Forelimb muscle (tissue), 1 donor: ENCODE measurements at regions not wholly inside any gene's neighbourhood (a gene's known extent, or its start where the extent isn't known, plus 50 kb on each side); places are given as distances from the start of the nearest gene placed in this dataset.

Experiments used
- DNase-seq: peaks from one replicate; pipeline ENCODE4 v3.0.0-alpha.2; 2013; ENCODE audit warnings: low read depth

DNA sequence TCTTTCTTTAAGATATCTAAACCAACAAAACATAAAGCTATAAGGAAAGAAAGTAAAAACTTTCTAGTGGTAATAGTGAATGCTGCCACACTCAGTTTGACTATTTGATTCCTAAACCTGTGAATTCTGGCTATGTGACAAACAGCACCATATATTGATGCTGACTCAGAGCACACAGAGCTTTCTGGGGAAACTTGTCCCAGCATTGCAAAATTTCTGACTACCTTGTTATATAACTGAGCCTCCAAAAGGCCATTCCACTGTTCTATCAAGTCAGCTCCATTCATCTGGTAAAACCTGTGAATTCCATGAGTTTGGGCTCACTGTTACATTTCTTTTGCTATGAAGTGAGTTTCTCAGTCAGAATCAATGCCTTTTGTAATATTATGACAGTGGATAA, 1229.7 kb downstream of the PCDH18 start:
- no peak for DNase-seq

GRCh38 chr4:136301749-136302495, 1230.4 kb downstream of the PCDH18 start:
- DNase-seq, result no peak

DNA sequence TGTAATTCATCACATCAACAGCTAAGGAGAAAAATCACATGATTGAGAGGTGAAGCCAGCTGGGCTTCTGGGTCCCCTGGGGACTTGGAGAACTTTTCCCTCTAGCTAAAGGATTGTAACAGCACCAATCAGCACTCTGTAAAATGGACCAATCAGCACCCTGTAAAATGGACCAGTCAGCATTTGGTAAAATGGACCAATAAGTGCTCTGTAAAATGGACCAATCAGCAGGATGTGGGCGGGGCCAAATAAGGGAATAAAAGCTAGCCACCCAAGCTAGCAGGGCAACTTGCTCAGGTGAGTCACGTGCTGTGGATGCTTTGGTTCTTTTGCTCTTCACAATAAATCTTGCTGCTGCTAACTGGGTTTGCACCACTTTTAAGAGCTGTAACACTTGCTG, 1248.3 kb downstream of the PCDH18 start:
- no peak for DNase-seq

DNA sequence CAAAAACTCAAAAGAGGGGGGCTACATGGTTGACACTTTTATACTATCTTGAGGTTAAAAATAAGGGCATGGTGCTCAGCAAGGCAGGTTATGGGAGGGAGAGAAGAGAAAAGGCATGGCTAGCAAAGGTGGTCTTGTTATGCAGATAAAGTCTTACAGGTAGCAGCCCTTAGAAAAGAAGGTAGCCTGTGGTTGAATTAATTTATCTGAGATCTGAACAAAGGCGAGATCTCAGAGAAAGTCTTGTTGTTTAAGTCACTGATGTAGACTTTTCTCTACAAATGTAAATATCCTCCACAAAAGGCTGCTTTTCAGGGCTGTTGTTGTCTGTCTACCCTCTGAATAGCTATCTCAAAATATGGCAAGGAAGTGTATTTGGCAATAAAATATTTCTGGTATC, 1250.4 kb downstream of the PCDH18 start:
- DNase-seq, result no peak

DNA sequence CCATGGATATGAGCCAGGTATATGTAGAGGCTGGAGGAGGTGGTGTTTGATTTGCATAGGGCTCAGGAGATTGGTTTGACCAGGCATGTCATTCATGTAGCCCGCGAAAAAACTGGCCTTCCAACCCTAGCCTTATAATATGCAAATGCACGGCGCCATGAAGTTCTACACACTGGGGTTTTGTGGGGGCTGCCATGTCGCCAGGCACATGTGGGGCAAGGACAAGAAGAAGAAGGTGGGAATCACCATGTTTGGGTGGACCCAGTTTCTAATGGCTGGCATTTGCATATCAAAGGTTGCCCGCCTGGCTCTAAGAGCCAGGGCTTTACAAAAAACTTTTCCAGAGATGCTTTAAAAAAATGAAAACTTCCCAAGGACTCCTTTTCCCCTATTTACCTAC, 1251.0 kb downstream of the PCDH18 start:
- no peak for DNase-seq

DNA sequence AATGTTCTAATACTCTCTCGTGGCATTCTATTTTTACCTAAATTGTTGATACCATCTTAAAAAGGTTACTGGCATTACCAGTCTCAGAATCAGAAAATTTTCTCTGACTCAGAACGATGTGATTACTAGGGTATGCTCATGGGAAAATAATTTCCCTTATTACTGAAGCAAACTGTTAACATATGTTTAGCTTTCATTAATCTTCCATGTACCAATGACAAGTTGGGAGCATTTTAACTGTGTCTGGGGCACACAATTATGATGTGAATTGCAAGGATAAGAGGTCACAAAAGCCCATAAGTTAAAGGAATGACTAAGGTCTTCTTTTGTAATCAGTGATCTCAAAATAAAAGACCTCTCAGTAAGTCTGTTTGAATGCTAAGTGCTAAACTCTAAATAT, 1254.6 kb downstream of the PCDH18 start:
- no peak for DNase-seq

DNA sequence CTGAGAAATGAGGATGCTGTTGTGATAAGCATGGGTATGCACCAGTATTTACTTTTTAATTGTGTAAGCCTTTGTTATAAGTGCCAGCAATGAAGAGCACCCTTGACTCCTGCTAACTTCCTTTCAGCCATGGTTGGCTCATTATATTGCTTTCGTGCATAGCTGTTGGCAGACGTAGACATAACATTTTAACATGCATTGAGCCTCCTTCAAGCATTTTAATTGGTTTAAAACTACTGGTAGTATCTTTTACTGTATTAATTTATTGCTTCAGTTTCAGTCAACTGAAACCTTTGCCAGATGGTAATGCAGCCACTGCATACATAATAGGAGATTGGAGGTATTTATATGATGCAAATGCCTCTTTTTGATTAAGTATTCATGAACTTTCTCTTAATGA, 1285.4 kb downstream of the PCDH18 start:
- no peak for DNase-seq

GRCh38 chr4:136241221-136241986, 1290.9 kb downstream of the PCDH18 start:
- no peak for DNase-seq

GRCh38 chr4:136227315-136227714, 1305.0 kb downstream of the PCDH18 start:
- DNase-seq, result no peak

- no peak for DNase-seq
Measured at GRCh38 chr4:136219592-136220125, 1312.6 kb downstream of the PCDH18 start.

DNA sequence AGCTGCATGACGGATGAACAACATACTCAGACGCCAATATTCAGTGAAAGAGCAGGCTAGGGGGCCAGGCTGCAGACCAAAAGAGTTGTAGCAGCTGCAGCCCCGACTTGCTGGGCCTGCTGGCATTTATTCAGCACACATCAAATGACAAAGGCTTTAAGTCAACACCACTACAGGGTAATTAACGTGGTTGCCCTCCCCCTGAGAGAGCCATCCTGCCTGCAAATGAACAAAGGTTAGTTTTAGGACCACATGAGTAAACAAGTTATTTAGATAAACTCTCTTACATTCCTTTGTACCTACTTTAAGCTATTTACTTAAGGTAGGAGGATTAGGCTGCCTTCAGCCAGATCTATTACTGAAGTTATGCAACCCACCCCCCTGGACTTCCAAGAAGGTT, 1329.1 kb downstream of the PCDH18 start:
- no peak for DNase-seq

- no peak for DNase-seq
Measured at GRCh38 chr4:136198358-136198757, 1333.9 kb downstream of the PCDH18 start.

DNA sequence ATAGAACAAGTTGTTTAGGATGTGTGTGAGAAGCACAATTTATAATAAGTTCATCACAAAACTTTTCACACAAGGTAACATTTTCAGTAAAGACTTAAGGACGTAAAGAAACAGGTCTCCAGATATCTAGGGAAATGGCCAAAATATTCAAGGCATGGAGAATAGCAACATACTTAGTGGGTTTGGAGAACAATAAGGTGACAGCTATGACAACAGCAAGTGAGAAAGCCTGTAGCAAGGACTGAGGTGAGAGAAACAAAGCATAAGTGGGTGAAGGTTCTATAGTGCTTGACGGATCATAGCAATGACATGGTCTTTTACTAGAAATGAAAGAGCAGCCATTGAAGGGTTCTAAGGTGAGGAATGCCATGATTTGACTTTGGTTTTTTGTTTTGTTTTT, 1337.3 kb downstream of the PCDH18 start:
- DNase-seq, result no peak

GRCh38 chr4:136186650-136187049, 1345.6 kb downstream of the PCDH18 start:
- no peak for DNase-seq

DNA sequence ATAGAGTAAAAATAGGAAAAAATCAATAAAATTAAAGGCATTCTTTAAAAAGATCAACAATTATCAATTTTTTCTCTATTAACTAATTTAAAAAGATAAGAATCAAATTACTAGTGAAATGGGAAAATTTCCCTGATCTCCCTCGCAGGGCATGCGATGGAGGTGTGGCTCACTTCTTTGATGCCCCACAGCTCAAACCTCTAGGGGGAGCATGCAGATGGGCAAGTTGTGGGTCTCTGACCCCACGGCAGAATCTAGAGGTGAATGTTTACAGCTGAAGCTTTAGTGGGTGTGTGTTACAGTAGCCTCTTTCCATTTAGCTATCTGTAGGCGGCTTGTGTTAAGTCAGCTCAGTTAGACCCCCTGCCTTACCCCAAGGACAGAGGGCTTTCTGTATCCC, 1348.8 kb downstream of the PCDH18 start:
- no peak for DNase-seq

DNA sequence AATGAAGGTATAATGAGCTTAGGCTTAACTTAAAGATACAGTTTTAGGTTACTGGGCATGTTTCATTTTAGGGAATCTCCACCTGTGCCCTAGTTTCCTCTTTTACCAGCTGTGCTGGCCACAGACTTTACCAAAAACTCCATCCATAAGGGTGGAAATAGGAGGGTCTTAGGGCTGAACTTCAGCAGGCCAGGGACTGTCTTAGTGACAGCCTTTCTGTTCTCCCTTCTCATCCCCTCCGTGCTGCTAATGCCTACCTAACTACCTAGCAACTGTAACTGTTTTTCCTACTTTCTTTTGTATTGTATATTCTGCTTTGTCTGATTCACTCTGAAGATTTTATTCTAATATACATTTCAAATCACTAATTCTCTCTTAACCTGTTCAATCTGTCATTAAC, 1375.3 kb downstream of the PCDH18 start:
- no peak for DNase-seq

- DNase-seq, result no peak
Measured at GRCh38 chr4:136150046-136150445, 1382.2 kb downstream of the PCDH18 start.

DNA sequence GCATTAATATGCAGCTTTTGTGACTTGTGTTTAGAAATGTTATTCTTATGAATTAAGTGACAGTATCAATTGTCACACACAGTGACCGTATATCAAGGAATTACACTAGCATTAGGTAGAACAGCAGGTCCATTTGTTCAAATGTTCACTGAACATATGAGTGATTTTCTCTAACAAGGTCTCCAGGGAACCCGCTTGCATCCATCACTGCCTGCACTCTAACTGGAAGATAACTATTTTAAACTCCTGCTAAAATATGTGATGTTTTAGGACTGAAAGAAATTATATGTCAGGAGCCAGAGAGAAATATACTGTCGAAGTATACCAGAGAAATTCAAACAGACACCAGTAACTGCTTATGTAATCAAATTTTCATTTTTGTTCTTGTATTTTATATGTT, 1395.7 kb downstream of the PCDH18 start:
- no peak for DNase-seq

DNA sequence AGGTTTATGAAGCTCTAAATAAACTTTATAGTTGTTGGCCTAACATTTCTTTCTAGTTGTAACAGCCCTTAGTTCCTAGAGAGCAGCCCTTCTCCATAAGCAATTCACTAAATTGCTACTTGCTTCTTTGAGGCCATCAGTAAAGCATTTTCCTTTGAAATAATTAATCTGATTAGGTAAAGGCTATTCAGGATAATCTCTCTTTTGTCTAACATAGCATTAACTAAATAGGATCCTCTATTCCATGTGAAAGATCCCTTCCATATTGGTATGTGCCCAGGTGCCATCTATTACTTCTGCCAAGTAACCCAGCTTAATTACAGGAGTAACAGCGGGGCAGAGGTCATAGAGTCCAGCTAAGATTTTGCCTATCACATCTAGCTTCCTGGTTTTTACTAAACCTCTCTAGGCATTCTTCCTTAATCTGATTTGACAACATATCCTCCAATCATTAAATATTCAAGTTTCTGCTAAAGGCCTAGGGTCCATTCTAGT, 1408.0 kb downstream of the PCDH18 start:
- no peak for DNase-seq

DNA sequence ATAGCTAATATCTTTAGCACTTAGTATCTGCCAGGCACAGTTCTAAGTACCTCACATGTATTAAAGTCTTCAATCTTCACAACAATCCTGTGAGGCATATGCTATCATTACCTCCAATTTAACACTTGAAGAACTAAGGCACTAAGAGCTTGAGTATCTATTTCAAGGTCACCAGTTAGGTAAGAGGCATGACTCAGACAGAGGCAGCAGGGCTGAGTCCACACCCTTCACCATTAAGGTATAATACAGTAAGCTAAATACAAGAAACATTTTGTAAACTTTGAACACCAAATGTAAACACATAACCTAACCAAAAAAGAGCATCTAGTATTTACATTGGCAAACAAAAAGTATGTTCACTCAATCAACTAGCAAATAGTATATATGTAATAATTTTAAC, 1410.9 kb downstream of the PCDH18 start:
- no peak for DNase-seq

- DNase-seq, result no peak
Measured at GRCh38 chr4:136113921-136114320, 1418.4 kb downstream of the PCDH18 start.

GRCh38 chr4:136112116-136112515, 1420.2 kb downstream of the PCDH18 start:
- peak; percentile 24 for DNase-seq

GRCh38 chr4:136106753-136107152, 1425.5 kb downstream of the PCDH18 start:
- no peak for DNase-seq
